H9 (cell line): ENCODE measurements at regions not wholly inside any gene's neighbourhood (a gene's known extent, or its start where the extent isn't known, plus 50 kb on each side); places are given as distances from the start of the nearest gene placed in this dataset.

Experiments
- DNase-seq: peaks from one replicate; pipeline ENCODE4 v3.0.0-alpha.2; 2017
- H2AFZ ChIP-seq: one replicate; pipeline ENCODE4 v1.6.1; 2013; ENCODE audit warnings: mild to moderate bottlenecking, low read length, control low read depth, moderate library complexity
- H2AK5ac ChIP-seq: 2 replicates; pipeline ENCODE4 v1.6.1; 2013; ENCODE audit warnings: low read length, control low read depth, mixed read lengths; ENCODE audit not compliant: insufficient read length
- H2BK120ac ChIP-seq: one replicate; pipeline ENCODE4 v1.6.1; 2013; ENCODE audit warnings: low read depth, mild to moderate bottlenecking, low read length, control low read depth, inconsistent platforms; ENCODE audit not compliant: poor library complexity, severe bottlenecking
- H2BK12ac ChIP-seq: 2 replicates; pipeline ENCODE4 v1.6.1; 2013; ENCODE audit warnings: low read length, control low read depth, mixed read lengths, low read depth; ENCODE audit not compliant: insufficient read length
- H2BK15ac ChIP-seq: 2 replicates; pipeline ENCODE4 v1.6.1; 2013; ENCODE audit warnings: low read depth, low read length, control low read depth
- H2BK20ac ChIP-seq: one replicate; pipeline ENCODE4 v1.6.1; 2013; ENCODE audit warnings: low read depth, mild to moderate bottlenecking, low read length, control low read depth, inconsistent platforms; ENCODE audit not compliant: poor library complexity, severe bottlenecking
- H2BK5ac ChIP-seq: 2 replicates; pipeline ENCODE4 v1.6.1; 2013; ENCODE audit warnings: low read length, control low read depth, mixed read lengths; ENCODE audit not compliant: insufficient read length
- H3K14ac ChIP-seq: 2 replicates; pipeline ENCODE4 v1.6.1; 2013; ENCODE audit warnings: low read length, control low read depth; ENCODE audit not compliant: insufficient read depth
- H3K18ac ChIP-seq: 2 replicates; pipeline ENCODE4 v1.6.1; 2013; ENCODE audit warnings: low read depth, mild to moderate bottlenecking, mixed read lengths, low read length, control low read depth; ENCODE audit not compliant: insufficient read length
- H3K23ac ChIP-seq: 2 replicates; pipeline ENCODE4 v1.6.1; 2013; ENCODE audit warnings: low read length, control low read depth, mixed read lengths, low read depth; ENCODE audit not compliant: insufficient read length
- H3K23me2 ChIP-seq: 2 replicates; pipeline ENCODE4 v1.6.1; 2013; ENCODE audit warnings: low read depth, mild to moderate bottlenecking, mixed read lengths, low read length, control low read depth; ENCODE audit not compliant: insufficient read length, poor library complexity, severe bottlenecking
- H3K27ac ChIP-seq: 2 replicates; pipeline ENCODE4 v1.5.1; 2013; ENCODE audit warnings: low read length, control low read depth, mixed read lengths, low read depth; ENCODE audit not compliant: insufficient read length
- H3K27me3 ChIP-seq: 2 replicates; pipeline ENCODE4 v1.6.1; 2013; ENCODE audit warnings: low read length, control low read depth, inconsistent platforms; ENCODE audit not compliant: insufficient read depth
- H3K4ac ChIP-seq: 2 replicates; pipeline ENCODE4 v1.6.1; 2013; ENCODE audit warnings: low read depth, mild to moderate bottlenecking, control low read depth, inconsistent platforms, low read length, moderate library complexity
- H3K4me1 ChIP-seq: 2 replicates; pipeline ENCODE4 v1.6.1; 2013; ENCODE audit warnings: low read length, control low read depth, inconsistent platforms; ENCODE audit not compliant: insufficient read depth
- H3K4me2 ChIP-seq: 2 replicates; pipeline ENCODE4 v1.6.1; 2013; ENCODE audit warnings: low read length, control low read depth, mixed read lengths; ENCODE audit not compliant: insufficient read length, insufficient read depth
- H3K56ac ChIP-seq: 2 replicates; pipeline ENCODE4 v1.6.1; 2013; ENCODE audit warnings: low read depth, mild to moderate bottlenecking, mixed read lengths, low read length, control low read depth; ENCODE audit not compliant: insufficient read length
- H3K79me1 ChIP-seq: 2 replicates; pipeline ENCODE4 v1.6.1; 2013; ENCODE audit warnings: low read depth, mild to moderate bottlenecking, moderate library complexity, low read length, control low read depth, inconsistent platforms; ENCODE audit not compliant: insufficient read depth, poor library complexity, severe bottlenecking
- H3K79me2 ChIP-seq: 2 replicates; pipeline ENCODE4 v1.6.1; 2013; ENCODE audit warnings: low read length, control low read depth, inconsistent platforms; ENCODE audit not compliant: insufficient read depth
- H3K9ac ChIP-seq: 2 replicates; pipeline ENCODE4 v1.6.1; 2013; ENCODE audit warnings: low read length, control low read depth, mixed read lengths; ENCODE audit not compliant: insufficient read length; ENCODE audit errors: extremely low read depth
- H3K9me3 ChIP-seq: one replicate; pipeline ENCODE4 v1.6.1; 2013; ENCODE audit warnings: low read depth, low read length, inconsistent platforms; ENCODE audit not compliant: control insufficient read depth
- H3T11ph ChIP-seq: one replicate; pipeline ENCODE4 v1.6.1; 2013; ENCODE audit warnings: mild to moderate bottlenecking, low read length, control low read depth, inconsistent platforms
- H4K20me1 ChIP-seq: one replicate; pipeline ENCODE4 v1.6.1; 2013; ENCODE audit not compliant: control insufficient read depth, insufficient read length, insufficient read depth
- H4K5ac ChIP-seq: 2 replicates; pipeline ENCODE4 v1.6.1; 2013; ENCODE audit warnings: low read depth, mild to moderate bottlenecking, mixed read lengths, low read length, control low read depth; ENCODE audit not compliant: insufficient read length
- H4K8ac ChIP-seq: replicated peaks from 2 replicates; pipeline ENCODE4 v1.6.1; 2013; ENCODE audit warnings: low read length, control low read depth, mixed read lengths, low read depth; ENCODE audit not compliant: insufficient read length
- H4K91ac ChIP-seq: 2 replicates; pipeline ENCODE4 v1.6.1; 2013; ENCODE audit warnings: low read depth, mild to moderate bottlenecking, moderate library complexity, mixed read lengths, low read length, control low read depth; ENCODE audit not compliant: insufficient read length
- H3K27ac Mint-ChIP-seq, 3 experiments: 2 replicates in 2 of 3; 3 replicates in 1 of 3; pipeline ENCODE4 v1.8.0; 2020 to 2021; ENCODE audit warnings: mixed read lengths in 3 of 3, mild to moderate bottlenecking in 1 of 3, moderate library complexity in 1 of 3
- H3K27me3 Mint-ChIP-seq: 2 replicates; pipeline ENCODE4 v1.8.0; 2021; ENCODE audit warnings: low read depth, mild to moderate bottlenecking, moderate library complexity, mixed read lengths
- H3K36me3 Mint-ChIP-seq, 3 experiments: 2 replicates in 2 of 3; 3 replicates in 1 of 3; pipeline ENCODE4 v1.8.0; 2020 to 2021; ENCODE audit warnings: low read depth in 3 of 3, mixed read lengths in 3 of 3; ENCODE audit not compliant: insufficient read depth in 1 of 3
- H3K4me1 Mint-ChIP-seq, 2 experiments: 2 replicates each; pipeline ENCODE4 v1.8.0; 2020; ENCODE audit warnings: mixed read lengths in 2 of 2
- H3K4me3 Mint-ChIP-seq, 2 experiments: 2 replicates in 1 of 2; 3 replicates in 1 of 2; pipeline ENCODE4 v1.8.0; 2020 to 2021; ENCODE audit warnings: mild to moderate bottlenecking in 2 of 2, mixed read lengths in 2 of 2, moderate library complexity in 1 of 2
- H3K9me3 Mint-ChIP-seq, 2 experiments: 2 replicates in 1 of 2; 3 replicates in 1 of 2; pipeline ENCODE4 v1.8.0; 2020; ENCODE audit warnings: mild to moderate bottlenecking in 2 of 2, mixed read lengths in 2 of 2, moderate library complexity in 1 of 2
- CTCF ChIP-seq: fragments of 200-600 bp; sonication (generic); conservative IDR thresholded peaks from 3 replicates; pipeline ENCODE4 v1.8.0; 2021; ENCODE audit warnings: antibody characterized with exemption, mild to moderate bottlenecking

DNA sequence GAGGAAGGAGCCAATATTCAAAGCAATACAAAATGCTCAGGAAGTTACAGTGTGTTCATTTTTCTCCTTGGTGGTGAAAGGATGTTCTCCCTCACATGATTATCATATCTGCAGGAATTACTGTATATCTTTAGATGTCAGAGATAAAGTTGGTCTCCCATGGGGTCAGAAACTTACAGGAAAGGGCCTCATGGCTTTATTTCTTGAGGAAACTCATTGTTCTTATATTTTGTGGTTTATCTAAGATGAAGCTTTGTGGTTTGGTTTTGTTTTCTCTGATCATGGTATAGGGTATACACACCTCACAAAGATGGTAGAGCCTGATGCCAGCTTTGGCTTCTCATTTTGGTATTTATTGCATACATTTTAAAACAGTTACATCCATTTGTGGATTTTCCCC, 100.5 kb upstream of the STXBP5 start:
- H3K18ac ChIP-seq: no peak overlapping the region
- no peaks in the 10 kb centered on the region for H3K4me1 ChIP-seq
- H3T11ph ChIP-seq: no peak overlapping the region
- no peak overlapping the region for H3K27ac Mint-ChIP-seq
- no peak overlapping the region for H3K9ac ChIP-seq
- no peak overlapping the region for H4K91ac ChIP-seq
- H3K36me3 Mint-ChIP-seq: no peaks in the 10 kb centered on the region
- no peaks in the 10 kb centered on the region for H3K9me3 Mint-ChIP-seq
- no peak overlapping the region for H2BK15ac ChIP-seq
- no peak overlapping the region for H3K27ac ChIP-seq
- H2AK5ac ChIP-seq: no peak overlapping the region
- H3K27me3 ChIP-seq: no peaks in the 10 kb centered on the region
- H3K56ac ChIP-seq: no peak overlapping the region
- no peak for DNase-seq
- H2BK12ac ChIP-seq: no peak overlapping the region
- no peak overlapping the region for H3K14ac ChIP-seq
- H3K27me3 Mint-ChIP-seq: no peaks in the 10 kb centered on the region
- H3K4me2 ChIP-seq: no peak overlapping the region
- no peak overlapping the region for H2AFZ ChIP-seq
- no peaks in the 10 kb centered on the region for H3K79me2 ChIP-seq
- H3K4me3 Mint-ChIP-seq: no peak overlapping the region
- H4K8ac ChIP-seq: no peak overlapping the region
- no peaks in the 10 kb centered on the region for H3K4me1 Mint-ChIP-seq
- no peaks in the 10 kb centered on the region for H4K20me1 ChIP-seq
- H2BK120ac ChIP-seq: no peak overlapping the region
- H2BK20ac ChIP-seq: no peak overlapping the region
- H3K23ac ChIP-seq: no peak overlapping the region
- no peak overlapping the region for H4K5ac ChIP-seq
- H3K23me2 ChIP-seq: no peaks in the 10 kb centered on the region
- H3K9me3 ChIP-seq: no peaks in the 10 kb centered on the region
- no peak for TF ChIP-seq CTCF
- no peaks in the 10 kb centered on the region for H3K79me1 ChIP-seq
- H3K4ac ChIP-seq: no peak overlapping the region
- no peak overlapping the region for H2BK5ac ChIP-seq
